ENCODE measurements at regions not wholly inside any gene's neighbourhood (a gene's known extent, or its start where the extent isn't known, plus 50 kb on each side); places are given as distances from the start of the nearest gene placed in this dataset.

DNA sequence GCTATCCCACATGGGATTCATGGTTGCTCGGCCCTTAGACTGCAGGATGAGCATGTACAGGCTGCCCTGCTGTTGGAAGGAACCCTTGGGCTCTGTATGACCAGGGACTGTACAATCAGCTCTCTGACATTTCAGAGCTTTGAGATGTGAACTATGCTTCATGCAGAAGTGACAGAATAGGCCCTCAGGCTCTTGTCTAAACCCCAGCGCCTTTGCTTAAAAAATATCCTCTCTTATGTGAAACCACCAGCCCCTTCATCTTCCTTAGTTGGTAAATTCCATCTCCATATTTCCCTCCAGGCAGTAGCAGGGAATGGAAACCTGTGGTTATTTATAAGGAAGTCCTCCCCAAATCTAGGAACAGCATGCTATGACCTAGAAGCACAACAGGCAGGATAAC, 78.9 kb upstream of the PLET1 start:
- Histone ChIP-seq H4K20me1 (ENCODE audit: insufficient read depth, low read length) (no peaks in the 10 kb centered on the region), H2AK9ac (replicated peaks; ENCODE audit: low read depth, low read length, poor library complexity) (no peak overlapping the region), H2BK15ac (ENCODE audit: low read depth, low read length) (no peak overlapping the region), H3K9ac (ENCODE audit: low read depth, low read length) (no peak overlapping the region), H2BK5ac (ENCODE audit: low read depth, low read length, poor library complexity, severe bottlenecking) (no peak overlapping the region), H3K27me3 (ENCODE audit: control insufficient read depth, insufficient read depth, low read length) (peaks cover 16% of the 10 kb centered on the region), H3K4me2 (ENCODE audit: low read depth, low read length) (no peak overlapping the region), H3K14ac (replicated peaks; ENCODE audit: low read depth, low read length) (no peak overlapping the region; the same call in 1 of the 2 replicates), H3K23ac (ENCODE audit: low read depth, low read length) (no peak overlapping the region), H2BK120ac (ENCODE audit: low read depth, low read length) (no peak overlapping the region), H3K27ac (ENCODE audit: insufficient read depth, low read length) (no peak overlapping the region), H4K8ac (ENCODE audit: low read depth in 2 of 2, low read length in 2 of 2) (no peak overlapping the region), H3K9me1 (ENCODE audit: insufficient read depth, low read length) (peaks cover 8% of the 10 kb centered on the region), H4K91ac (ENCODE audit: insufficient read depth, low read depth, low read length) (no peak overlapping the region), H3K4me1 (ENCODE audit: control insufficient read depth, insufficient read depth, low read length) (peaks cover 4% of the 10 kb centered on the region; the same call in 1 of the 2 replicates), H2AK5ac (ENCODE audit: low read depth, low read length) (no peak overlapping the region), H3K56ac (ENCODE audit: extremely low read depth, insufficient read depth, low read length) (no peak overlapping the region), H2BK20ac (ENCODE audit: low read depth, low read length) (no peak overlapping the region), H2AFZ (replicated peaks; ENCODE audit: low read length, poor library complexity) (no peak overlapping the region), H3K36me3 (ENCODE audit: control insufficient read depth, insufficient read depth, low read length) (no peaks in the 10 kb centered on the region), H3K4ac (ENCODE audit: low read depth, low read length) (no peak overlapping the region), H3K79me1 (ENCODE audit: low read depth in 1 of 2, low read length in 2 of 2) (no peaks in the 10 kb centered on the region), H3K4me3 (ENCODE audit: insufficient read depth, low read depth, low read length) (no peak overlapping the region), H4K5ac (ENCODE audit: low read depth, low read length) (no peak overlapping the region), H3K18ac (ENCODE audit: low read depth, low read length) (no peak overlapping the region), H3K9me3 (ENCODE audit: control insufficient read depth, insufficient read depth, low read length) (peaks cover 3% of the 10 kb centered on the region)
- in situ Hi-C loops (cut with MboI; ENCODE audit: low sequenced_read_pairs): no loop called here
- intact Hi-C loops (cut with micrococcal nuclease): no loop called here
- ATAC-seq (ENCODE audit: low read depth) (no peak), DNase-seq (no peak)
- dilution Hi-C loops (cut with HindIII; ENCODE audit: low sequenced_read_pairs, unreplicated experiment): no loop called here
- no TSS peak for BruUV-seq (replicated peaks)
- WGBS, 2 experiments (ENCODE audit: extremely low coverage in 2 of 2, insufficient read length in 1 of 2): no CpG with 5 or more reads among the region's 2 CpGs
- TF ChIP-seq RAD21 (IDR thresholded peaks at IDR 0.05; ENCODE audit: low read length) (no peak), FOS (IDR thresholded peaks at IDR 0.05; ENCODE audit: low read depth, low read length) (no peak), RCOR1 (IDR thresholded peaks at IDR 0.05; ENCODE audit: insufficient replicate concordance, low read length) (no peak)
- TF ChIP-seq, protein P1, sequence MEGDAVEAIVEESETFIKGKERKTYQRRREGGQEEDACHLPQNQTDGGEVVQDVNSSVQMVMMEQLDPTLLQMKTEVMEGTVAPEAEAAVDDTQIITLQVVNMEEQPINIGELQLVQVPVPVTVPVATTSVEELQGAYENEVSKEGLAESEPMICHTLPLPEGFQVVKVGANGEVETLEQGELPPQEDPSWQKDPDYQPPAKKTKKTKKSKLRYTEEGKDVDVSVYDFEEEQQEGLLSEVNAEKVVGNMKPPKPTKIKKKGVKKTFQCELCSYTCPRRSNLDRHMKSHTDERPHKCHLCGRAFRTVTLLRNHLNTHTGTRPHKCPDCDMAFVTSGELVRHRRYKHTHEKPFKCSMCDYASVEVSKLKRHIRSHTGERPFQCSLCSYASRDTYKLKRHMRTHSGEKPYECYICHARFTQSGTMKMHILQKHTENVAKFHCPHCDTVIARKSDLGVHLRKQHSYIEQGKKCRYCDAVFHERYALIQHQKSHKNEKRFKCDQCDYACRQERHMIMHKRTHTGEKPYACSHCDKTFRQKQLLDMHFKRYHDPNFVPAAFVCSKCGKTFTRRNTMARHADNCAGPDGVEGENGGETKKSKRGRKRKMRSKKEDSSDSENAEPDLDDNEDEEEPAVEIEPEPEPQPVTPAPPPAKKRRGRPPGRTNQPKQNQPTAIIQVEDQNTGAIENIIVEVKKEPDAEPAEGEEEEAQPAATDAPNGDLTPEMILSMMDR (conservative IDR thresholded peaks at IDR 0.05; ENCODE audit: low read depth, low read length): no peak
- CTCF ChIA-PET: interaction anchor here (0.6 to 1.1 kb wide), 2 partner anchors 21 to 1262 kb away, joined by 3 read pairs; no protein-coding TSS in a partner anchor
- POLR2A ChIA-PET (ENCODE audit: unreplicated experiment): no interaction called here
